Neural cell (in vitro differentiated cells): ENCODE measurements at regions not wholly inside any gene's neighbourhood (a gene's known extent, or its start where the extent isn't known, plus 50 kb on each side); places are given as distances from the start of the nearest gene placed in this dataset.
"Not testable (repeated sequence)": the region's sequence is repeated elsewhere in the genome, so short reads cannot be mapped to it uniquely, and the experiment has no call there.

Experiments used
- H2AFZ ChIP-seq: fragments of 200-600, 300-800 bp; sonication (generic), shearing (Covaris generic); 2 replicates; pipeline ENCODE4 v1.6.0; 2014; ENCODE audit warnings: low read depth, mild to moderate bottlenecking, antibody characterized with exemption, low read length, moderate library complexity
- H3F3A ChIP-seq: fragments of 200-600 bp; shearing (Covaris generic); 2 replicates; pipeline ENCODE4 v1.6.1; 2016; ENCODE audit warnings: mild to moderate bottlenecking, moderate library complexity, mixed read lengths, antibody characterized with exemption, low read length; ENCODE audit not compliant: insufficient read depth, poor library complexity, severe bottlenecking
- H3K27ac ChIP-seq: fragments of 200-600, 300-800 bp; sonication (generic), shearing (Covaris generic); 2 replicates; pipeline ENCODE4 v1.5.1; 2014; ENCODE audit warnings: mild to moderate bottlenecking, low read length, moderate library complexity
- H3K27me3 ChIP-seq: fragments of 300-800, 200-600 bp; sonication (generic), shearing (Covaris generic); 2 replicates; pipeline ENCODE4 v1.6.0; 2014; ENCODE audit warnings: mild to moderate bottlenecking, low read depth, low read length, moderate library complexity; ENCODE audit not compliant: insufficient read depth
- H3K36me3 ChIP-seq: fragments of 300-800, 200-600 bp; sonication (generic), shearing (Covaris generic); 2 replicates; pipeline ENCODE4 v1.5.1; 2014; ENCODE audit warnings: mild to moderate bottlenecking, antibody characterized with exemption, low read length, moderate library complexity; ENCODE audit not compliant: insufficient read depth
- H3K4me2 ChIP-seq: fragments of 300-800, 200-600 bp; sonication (generic), shearing (Covaris generic); 2 replicates; pipeline ENCODE4 v1.6.0; 2014; ENCODE audit warnings: mild to moderate bottlenecking, low read length
- H3K4me3 ChIP-seq: fragments of 300-800, 200-600 bp; sonication (generic), shearing (Covaris generic); 2 replicates; pipeline ENCODE4 v1.5.1; 2014; ENCODE audit warnings: mild to moderate bottlenecking, low read length, moderate library complexity
- H3K79me2 ChIP-seq: fragments of 200-600 bp; shearing (Covaris generic); replicated peaks from 2 replicates; pipeline ENCODE4 v1.6.0; 2014; ENCODE audit warnings: mild to moderate bottlenecking, low read length, moderate library complexity; ENCODE audit not compliant: insufficient read depth
- H3K9ac ChIP-seq: fragments of 300-800, 200-600 bp; sonication (generic), shearing (Covaris generic); 2 replicates; pipeline ENCODE4 v1.6.1; 2016; ENCODE audit warnings: mild to moderate bottlenecking, low read length, mixed read lengths
- H3K9me2 ChIP-seq: fragments of 200-600 bp; shearing (Covaris generic); 2 replicates; pipeline ENCODE4 v1.6.1; 2016; ENCODE audit warnings: mild to moderate bottlenecking, low read length, mixed read lengths; ENCODE audit not compliant: insufficient read depth
- H3K9me3 ChIP-seq: fragments of 200-600, 300-800 bp; sonication (generic), shearing (Covaris generic); 2 replicates; pipeline ENCODE4 v1.6.1; 2016; ENCODE audit warnings: mild to moderate bottlenecking, mixed run types, low read length, moderate library complexity, mixed read lengths
- H4K20me1 ChIP-seq: fragments of 200-600 bp; shearing (Covaris generic); 2 replicates; pipeline ENCODE4 v1.6.1; 2016; ENCODE audit warnings: mild to moderate bottlenecking, mixed run types; ENCODE audit not compliant: insufficient read depth

- H3K4me2 ChIP-seq, H4K20me1 ChIP-seq, H3K27me3 ChIP-seq, H3F3A ChIP-seq, H2AFZ ChIP-seq, H3K9ac ChIP-seq, H3K36me3 ChIP-seq, H3K27ac ChIP-seq, H3K79me2 ChIP-seq, H3K4me3 ChIP-seq, H3K9me2 ChIP-seq, H3K9me3 ChIP-seq: not testable (repeated sequence)
These were observed 189.9 kb downstream of the NPIPA8 start for GRCh38 chr16:18146601-18147142.

GRCh38 chr16:18142066-18142465 is 194.5 kb downstream of the NPIPA8 start:
- H3K4me3 ChIP-seq, H3K4me2 ChIP-seq, H3K27me3 ChIP-seq, H3K27ac ChIP-seq, H3K36me3 ChIP-seq, H3K9me3 ChIP-seq, H2AFZ ChIP-seq, H3K9ac ChIP-seq, H3K79me2 ChIP-seq, H3F3A ChIP-seq, H4K20me1 ChIP-seq, H3K9me2 ChIP-seq: not testable (repeated sequence)

GRCh38 chr16:18136288-18136687 is 200.2 kb downstream of the NPIPA8 start:
- not testable (repeated sequence) for H3K4me3 ChIP-seq, H3K4me2 ChIP-seq, H2AFZ ChIP-seq, H3K79me2 ChIP-seq, H3K27me3 ChIP-seq, H4K20me1 ChIP-seq, H3K27ac ChIP-seq, H3K9me3 ChIP-seq, H3K9me2 ChIP-seq, H3F3A ChIP-seq, H3K9ac ChIP-seq, H3K36me3 ChIP-seq

GRCh38 chr16:18135024-18135423 is 201.5 kb downstream of the NPIPA8 start:
- H3K4me3 ChIP-seq, H4K20me1 ChIP-seq, H2AFZ ChIP-seq, H3K9me3 ChIP-seq, H3K36me3 ChIP-seq, H3K9me2 ChIP-seq, H3K79me2 ChIP-seq, H3K9ac ChIP-seq, H3F3A ChIP-seq, H3K27me3 ChIP-seq, H3K27ac ChIP-seq, H3K4me2 ChIP-seq: not testable (repeated sequence)

- not testable (repeated sequence) for H3K9me3 ChIP-seq, H3F3A ChIP-seq, H2AFZ ChIP-seq, H3K79me2 ChIP-seq, H3K27ac ChIP-seq, H4K20me1 ChIP-seq, H3K4me3 ChIP-seq, H3K4me2 ChIP-seq, H3K9ac ChIP-seq, H3K27me3 ChIP-seq, H3K9me2 ChIP-seq, H3K36me3 ChIP-seq
These were observed 204.9 kb downstream of the NPIPA8 start for GRCh38 chr16:18131587-18131986.

GRCh38 chr16:18130478-18131120 is 205.9 kb downstream of the NPIPA8 start:
- not testable (repeated sequence) for H3K4me2 ChIP-seq, H3K36me3 ChIP-seq, H3K9me3 ChIP-seq, H2AFZ ChIP-seq, H3F3A ChIP-seq, H4K20me1 ChIP-seq, H3K79me2 ChIP-seq, H3K9ac ChIP-seq, H3K4me3 ChIP-seq, H3K27me3 ChIP-seq, H3K9me2 ChIP-seq, H3K27ac ChIP-seq

- not testable (repeated sequence) for H3K79me2 ChIP-seq, H3K27ac ChIP-seq, H4K20me1 ChIP-seq, H2AFZ ChIP-seq, H3K9me2 ChIP-seq, H3K36me3 ChIP-seq, H3K27me3 ChIP-seq, H3K9ac ChIP-seq, H3F3A ChIP-seq, H3K9me3 ChIP-seq, H3K4me2 ChIP-seq, H3K4me3 ChIP-seq
These were observed 209.5 kb downstream of the NPIPA8 start for GRCh38 chr16:18127033-18127432.

- H3K9me2 ChIP-seq, H3K36me3 ChIP-seq, H3F3A ChIP-seq, H3K4me2 ChIP-seq, H3K27me3 ChIP-seq, H3K79me2 ChIP-seq, H3K9ac ChIP-seq, H3K4me3 ChIP-seq, H3K9me3 ChIP-seq, H2AFZ ChIP-seq, H3K27ac ChIP-seq, H4K20me1 ChIP-seq: not testable (repeated sequence)
These were observed 217.4 kb downstream of the NPIPA8 start for GRCh38 chr16:18119092-18119491.
